SK-N-SH (cell line): ENCODE measurements at regions not wholly inside any gene's neighbourhood (a gene's known extent, or its start where the extent isn't known, plus 50 kb on each side); places are given as distances from the start of the nearest gene placed in this dataset.

Experiments
- CTCF ChIA-PET: fragments of 300-600, 350-600 bp; formaldehyde crosslinking; extraction: SDS; loops from one replicate; lab custom pipeline; 2021; lab: Yijun Ruan, JAX
- POLR2A ChIA-PET: fragments of 350-600 bp; sonication (Branson Sonifier 250); formaldehyde crosslinking; extraction: SDS; loops from one replicate; lab custom pipeline; 2020; ENCODE audit warnings: antibody characterized with exemption, inconsistent platforms; lab: Yijun Ruan, JAX
- DNase-seq: peaks from one replicate; pipeline ENCODE4 v3.0.0; 2012
- H2AFZ ChIP-seq: fragments of 200-600 bp; sonication (generic); 2 replicates; pipeline ENCODE4 v1.8.1; 2016; ENCODE audit warnings: antibody characterized with exemption, mild to moderate bottlenecking, low read depth
- H3F3A ChIP-seq: fragments of 200-600 bp; sonication (generic); replicated peaks from 2 replicates; pipeline ENCODE3; 2016; ENCODE audit warnings: antibody characterized with exemption, mild to moderate bottlenecking; ENCODE audit not compliant: insufficient read depth
- H3K27ac ChIP-seq, 2 experiments: fragments of 200-500 bp in 1 of 2; fragments of 200-600 bp in 1 of 2; sonication (Bioruptor generic) in 1 of 2; sonication (generic), shearing (Covaris generic) in 1 of 2; 2 replicates each; pipeline versions ENCODE4 v1.5.1 to v1.6.1; 2014 to 2016; ENCODE audit warnings: low read depth in 2 of 2, inconsistent platforms in 1 of 2, low read length in 1 of 2, mild to moderate bottlenecking in 1 of 2, mixed read lengths in 1 of 2
- H3K27me3 ChIP-seq: fragments of 200-600 bp; sonication (generic), shearing (Covaris generic); 2 replicates; pipeline ENCODE4 v1.6.1; 2016; ENCODE audit warnings: mixed run types; ENCODE audit not compliant: insufficient read depth
- H3K36me3 ChIP-seq, 2 experiments: fragments of 200-500 bp in 1 of 2; fragments of 200-600 bp in 1 of 2; sonication (Bioruptor generic) in 1 of 2; sonication (generic) in 1 of 2; replicated peaks in 1 of 2; 2 replicates each; pipeline versions ENCODE3 to v1.5.1; 2014 to 2016; ENCODE audit warnings: low read length in 1 of 2, mild to moderate bottlenecking in 1 of 2; ENCODE audit not compliant: insufficient read depth in 2 of 2, control insufficient read depth in 1 of 2
- H3K4me1 ChIP-seq, 2 experiments: fragments of 200-500 bp in 1 of 2; fragments of 200-600 bp in 1 of 2; sonication (Bioruptor generic) in 1 of 2; sonication (generic), shearing (Covaris generic) in 1 of 2; 2 replicates each; pipeline versions ENCODE4 v1.5.1 to v1.6.1; 2014 to 2016; ENCODE audit warnings: low read depth in 1 of 2, low read length in 1 of 2, mixed run types in 1 of 2; ENCODE audit not compliant: insufficient read depth in 2 of 2, control insufficient read depth in 1 of 2
- H3K4me2 ChIP-seq: fragments of 200-600 bp; sonication (generic), shearing (Covaris generic); 2 replicates; pipeline ENCODE4 v1.6.1; 2017; ENCODE audit warnings: mixed run types
- H3K4me3 ChIP-seq, 2 experiments: fragments of 200-500 bp in 1 of 2; fragments of 200-600 bp in 1 of 2; sonication (Bioruptor generic) in 1 of 2; sonication (generic), shearing (Covaris generic) in 1 of 2; 2 replicates each; pipeline versions ENCODE4 v1.5.1 to v1.8.1; 2014 to 2016; ENCODE audit warnings: low read depth in 2 of 2, inconsistent platforms in 1 of 2, low read length in 1 of 2, mild to moderate bottlenecking in 1 of 2, mixed read lengths in 1 of 2, moderate library complexity in 1 of 2
- H3K79me2 ChIP-seq: fragments of 200-600 bp; sonication (generic); 2 replicates; pipeline ENCODE4 v1.8.1; 2017; ENCODE audit warnings: mild to moderate bottlenecking; ENCODE audit not compliant: insufficient read depth
- H3K9ac ChIP-seq: fragments of 200-600 bp; sonication (generic); 2 replicates; pipeline ENCODE4 v1.6.1; 2017; ENCODE audit warnings: mixed run types
- H3K9me2 ChIP-seq: fragments of 200-600 bp; sonication (generic); 2 replicates; pipeline ENCODE4 v1.6.1; 2017; ENCODE audit warnings: mixed run types
- H3K9me3 ChIP-seq: fragments of 200-600 bp; sonication (generic); 2 replicates; pipeline ENCODE4 v1.6.1; 2017; ENCODE audit warnings: mixed run types, mild to moderate bottlenecking, moderate library complexity
- H4K20me1 ChIP-seq: fragments of 200-600 bp; sonication (generic); 2 replicates; pipeline ENCODE4 v1.6.1; 2017; ENCODE audit warnings: mild to moderate bottlenecking, mixed run types; ENCODE audit not compliant: insufficient read depth
- ELF1 ChIP-seq: IDR thresholded peaks from 2 replicates; pipeline ENCODE4 v1.4.0; 2012
- EZH2phosphoT487 ChIP-seq: fragments of 200-600 bp; sonication (generic); IDR thresholded peaks from 2 replicates; pipeline ENCODE4 v1.6.1; 2017; ENCODE audit warnings: low read depth, mixed run types, mild to moderate bottlenecking, antibody characterized with exemption, moderate library complexity, borderline replicate concordance
- FOSL2 ChIP-seq: IDR thresholded peaks from 2 replicates; pipeline ENCODE4 v1.4.0; 2012; ENCODE audit warnings: low read depth, mild to moderate bottlenecking, moderate library complexity, borderline replicate concordance
- FOXJ3 ChIP-seq: sonication (generic); formaldehyde crosslinking; IDR thresholded peaks from 2 replicates; pipeline ENCODE4 v1.5.1; 2020; ENCODE audit warnings: mild to moderate bottlenecking, missing genetic modification reagents
- FOXM1 ChIP-seq: IDR thresholded peaks from 2 replicates; pipeline ENCODE4 v1.4.0; 2012; ENCODE audit warnings: low read depth, mild to moderate bottlenecking
- GABPA ChIP-seq: IDR thresholded peaks from 2 replicates; pipeline ENCODE4 v1.4.0; 2012; ENCODE audit warnings: low read depth, mild to moderate bottlenecking
- GATA2 ChIP-seq: sonication (generic); formaldehyde crosslinking; IDR thresholded peaks from 2 replicates; pipeline ENCODE4 v1.5.0; 2020; ENCODE audit warnings: mild to moderate bottlenecking, missing genetic modification reagents
- MEF2A ChIP-seq: IDR thresholded peaks from 2 replicates; pipeline ENCODE4 v1.4.0; 2012; ENCODE audit warnings: low read depth, borderline replicate concordance
- NFIC ChIP-seq: IDR thresholded peaks from 2 replicates; pipeline ENCODE4 v1.4.0; 2012; ENCODE audit warnings: borderline replicate concordance
- NRF1 ChIP-seq: IDR thresholded peaks from 2 replicates; pipeline ENCODE4 v1.6.1; 2012; ENCODE audit warnings: low read depth, mild to moderate bottlenecking, low read length
- PBX3 ChIP-seq: IDR thresholded peaks from 2 replicates; pipeline ENCODE4; 2012
- RAD21 ChIP-seq: IDR thresholded peaks from 2 replicates; pipeline ENCODE4 v1.6.1; 2012; ENCODE audit warnings: mild to moderate bottlenecking, low read length
- RFX5 ChIP-seq: IDR thresholded peaks from 2 replicates; pipeline ENCODE4 v1.6.1; 2012; ENCODE audit warnings: mild to moderate bottlenecking, improper control_type of control experiment, low read length
- TCF12 ChIP-seq: IDR thresholded peaks from 2 replicates; pipeline ENCODE4 v1.4.0; 2012
- TEAD4 ChIP-seq: IDR thresholded peaks from 2 replicates; pipeline ENCODE4 v1.4.0; 2012; ENCODE audit warnings: mild to moderate bottlenecking, borderline replicate concordance; ENCODE audit not compliant: insufficient read depth
- USF1 ChIP-seq: IDR thresholded peaks from 2 replicates; pipeline ENCODE4 v1.4.0; 2012; ENCODE audit warnings: low read depth, borderline replicate concordance
- YY1 ChIP-seq: IDR thresholded peaks from 2 replicates; pipeline ENCODE4 v1.4.0; 2012; ENCODE audit warnings: low read depth, mild to moderate bottlenecking
- ZBTB33 ChIP-seq: IDR thresholded peaks from 2 replicates; pipeline ENCODE4 v1.4.0; 2012; ENCODE audit warnings: low read depth, borderline replicate concordance
- TF ChIP-seq, protein P1 (sequence below): fragments of 150-350 bp; IDR thresholded peaks from 2 replicates; pipeline ENCODE4 v1.6.1; 2016; ENCODE audit warnings: mild to moderate bottlenecking, low read depth, low read length
- TF ChIP-seq, protein P2 (sequence below): fragments of 200-600 bp; sonication (generic); IDR thresholded peaks from 2 replicates; pipeline ENCODE4 v1.6.1; 2017; ENCODE audit warnings: antibody characterized with exemption, mild to moderate bottlenecking, moderate library complexity

GRCh38 chr4:31737419-31737818 lies 1017.2 kb downstream of the PCDH7 start (continued):
- TF ChIP-seq, protein P1, sequence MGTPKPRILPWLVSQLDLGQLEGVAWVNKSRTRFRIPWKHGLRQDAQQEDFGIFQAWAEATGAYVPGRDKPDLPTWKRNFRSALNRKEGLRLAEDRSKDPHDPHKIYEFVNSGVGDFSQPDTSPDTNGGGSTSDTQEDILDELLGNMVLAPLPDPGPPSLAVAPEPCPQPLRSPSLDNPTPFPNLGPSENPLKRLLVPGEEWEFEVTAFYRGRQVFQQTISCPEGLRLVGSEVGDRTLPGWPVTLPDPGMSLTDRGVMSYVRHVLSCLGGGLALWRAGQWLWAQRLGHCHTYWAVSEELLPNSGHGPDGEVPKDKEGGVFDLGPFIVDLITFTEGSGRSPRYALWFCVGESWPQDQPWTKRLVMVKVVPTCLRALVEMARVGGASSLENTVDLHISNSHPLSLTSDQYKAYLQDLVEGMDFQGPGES: no peak

DNA sequence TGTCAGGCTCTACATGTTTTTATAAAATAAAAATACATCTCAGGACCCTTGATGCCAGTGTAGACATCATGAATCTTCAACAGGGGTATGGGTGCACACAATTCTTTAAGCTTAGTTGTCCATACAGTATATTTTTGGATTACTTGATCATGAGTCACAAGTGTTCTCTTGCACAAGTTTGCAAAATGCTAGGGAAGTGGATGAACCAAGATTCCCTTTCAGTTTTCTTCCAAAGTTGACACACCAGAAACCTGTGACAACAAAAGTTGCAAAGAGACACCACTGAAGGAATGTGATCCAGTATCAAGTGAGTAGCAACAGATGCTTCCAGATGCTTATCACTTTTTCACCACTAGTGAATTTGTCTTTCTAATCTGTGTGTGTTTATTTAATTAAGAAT lies 1021.2 kb downstream of the PCDH7 start:
- CTCF ChIA-PET: no interaction called here
- H3K36me3 ChIP-seq: no peaks in the 10 kb centered on the region

More for the DNA sequence above, 1021.2 kb downstream of the PCDH7 start:
- Histone ChIP-seq H3K4me1 (no peaks in the 10 kb centered on the region), H3K4me3 (no peak overlapping the region), H3K9me3 (no peaks in the 10 kb centered on the region), H3K9me2 (no peaks in the 10 kb centered on the region), H4K20me1 (no peaks in the 10 kb centered on the region), H3K79me2 (no peaks in the 10 kb centered on the region), H3F3A (no peaks in the 10 kb centered on the region), H3K27me3 (no peaks in the 10 kb centered on the region), H3K27ac (no peak overlapping the region), H3K9ac (no peak overlapping the region), H3K4me2 (no peak overlapping the region), H2AFZ (no peak overlapping the region)
- no peak for TF ChIP-seq FOSL2
- no peak for TF ChIP-seq TCF12
- TF ChIP-seq FOXJ3 (CRISPR knock-in tag): no peak
- TF ChIP-seq RFX5: no peak
- TF ChIP-seq YY1: no peak
- no peak for TF ChIP-seq PBX3
- no peak for TF ChIP-seq RAD21
- no peak for TF ChIP-seq NFIC
- TF ChIP-seq TEAD4: no peak
- TF ChIP-seq FOXM1: no peak
- TF ChIP-seq MEF2A: no peak
- TF ChIP-seq NRF1: no peak
- no peak for TF ChIP-seq GATA2 (CRISPR knock-in tag)
- TF ChIP-seq ZBTB33: no peak
- TF ChIP-seq USF1: no peak
- TF ChIP-seq GABPA: no peak
- no peak for TF ChIP-seq ELF1
- TF ChIP-seq, protein P2, sequence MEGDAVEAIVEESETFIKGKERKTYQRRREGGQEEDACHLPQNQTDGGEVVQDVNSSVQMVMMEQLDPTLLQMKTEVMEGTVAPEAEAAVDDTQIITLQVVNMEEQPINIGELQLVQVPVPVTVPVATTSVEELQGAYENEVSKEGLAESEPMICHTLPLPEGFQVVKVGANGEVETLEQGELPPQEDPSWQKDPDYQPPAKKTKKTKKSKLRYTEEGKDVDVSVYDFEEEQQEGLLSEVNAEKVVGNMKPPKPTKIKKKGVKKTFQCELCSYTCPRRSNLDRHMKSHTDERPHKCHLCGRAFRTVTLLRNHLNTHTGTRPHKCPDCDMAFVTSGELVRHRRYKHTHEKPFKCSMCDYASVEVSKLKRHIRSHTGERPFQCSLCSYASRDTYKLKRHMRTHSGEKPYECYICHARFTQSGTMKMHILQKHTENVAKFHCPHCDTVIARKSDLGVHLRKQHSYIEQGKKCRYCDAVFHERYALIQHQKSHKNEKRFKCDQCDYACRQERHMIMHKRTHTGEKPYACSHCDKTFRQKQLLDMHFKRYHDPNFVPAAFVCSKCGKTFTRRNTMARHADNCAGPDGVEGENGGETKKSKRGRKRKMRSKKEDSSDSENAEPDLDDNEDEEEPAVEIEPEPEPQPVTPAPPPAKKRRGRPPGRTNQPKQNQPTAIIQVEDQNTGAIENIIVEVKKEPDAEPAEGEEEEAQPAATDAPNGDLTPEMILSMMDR: no peak
- TF ChIP-seq EZH2phosphoT487: no peak
- POLR2A ChIA-PET: no interaction called here
- DNase-seq: no peak
